ENCODE measurements at regions not wholly inside any gene's neighbourhood (a gene's known extent, or its start where the extent isn't known, plus 50 kb on each side); places are given as distances from the start of the nearest gene placed in this dataset.

- Histone ChIP-seq H3K4me1 (ENCODE audit: control insufficient read depth in 1 of 2, insufficient read depth in 2 of 2, low read depth in 1 of 2, low read length in 1 of 2) (no peaks in the 10 kb centered on the region), H3K79me2 (ENCODE audit: insufficient read depth) (no peaks in the 10 kb centered on the region), H3K9ac (no peak overlapping the region), H3K9me2 (no peaks in the 10 kb centered on the region), H4K20me1 (ENCODE audit: insufficient read depth) (no peaks in the 10 kb centered on the region), H3F3A (replicated peaks; ENCODE audit: insufficient read depth) (no peaks in the 10 kb centered on the region), H3K27ac (ENCODE audit: low read depth in 2 of 2, low read length in 1 of 2) (no peak overlapping the region), H3K27me3 (ENCODE audit: insufficient read depth) (no peaks in the 10 kb centered on the region), H3K4me3 (ENCODE audit: low read depth in 2 of 2, low read length in 1 of 2) (no peak overlapping the region), H2AFZ (ENCODE audit: low read depth) (no peak overlapping the region), H3K9me3 (peaks cover 5% of the 10 kb centered on the region; the same call in 1 of the 2 replicates), H3K4me2 (no peak overlapping the region), H3K36me3 (replicated peaks in 1 of 2; ENCODE audit: control insufficient read depth in 1 of 2, insufficient read depth in 2 of 2, low read length in 1 of 2) (no peaks in the 10 kb centered on the region)
- TF ChIP-seq RCOR1 (IDR thresholded peaks at IDR 0.05; ENCODE audit: low read length) (0 out of 2 replicates have a peak, but pooled peaks have one; percentile 16), YY1 (IDR thresholded peaks at IDR 0.05; ENCODE audit: low read depth) (no peak)
- ChIA-PET CTCF (interaction anchor here (1.1 kb wide), 1 partner anchor 77 kb away, joined by 3 read pairs; no protein-coding TSS in a partner anchor), POLR2A (no interaction called here)
- DNase-seq: no peak
- WGBS (ENCODE audit: low lambda C conversion rate): 14% methylated on average over 2 of the region's 2 CpGs
These were observed 306.1 kb upstream of the RTL1 start for GRCh38 chr14:101209594-101209993.

- no peak overlapping the region for H3K27ac ChIP-seq (ENCODE audit: low read depth in 2 of 2, low read length in 1 of 2)
- no peaks in the 10 kb centered on the region for H3K9me2 ChIP-seq
- no peaks in the 10 kb centered on the region for H3K9me3 ChIP-seq
- H3K4me2 ChIP-seq: no peak overlapping the region
- no peak for TF ChIP-seq EZH2phosphoT487 (IDR thresholded peaks at IDR 0.05; ENCODE audit: borderline replicate concordance, low read depth)
- TF ChIP-seq YY1 (IDR thresholded peaks at IDR 0.05; ENCODE audit: low read depth): no peak
- no peak for TF ChIP-seq FOXM1 (IDR thresholded peaks at IDR 0.05; ENCODE audit: low read depth)
- no peak for TF ChIP-seq ELF1 (IDR thresholded peaks at IDR 0.05)
- TF ChIP-seq USF2 (IDR thresholded peaks at IDR 0.05; ENCODE audit: borderline replicate concordance, low read depth, low read length): no peak
- TF ChIP-seq RFX5 (IDR thresholded peaks at IDR 0.05; ENCODE audit: low read length): no peak
- no peak for TF ChIP-seq IRF3 (IDR thresholded peaks at IDR 0.05; ENCODE audit: low read depth, low read length)
- no peak for TF ChIP-seq FOXJ3 (CRISPR knock-in tag; IDR thresholded peaks at IDR 0.05)
- TF ChIP-seq MAX (IDR thresholded peaks at IDR 0.05; ENCODE audit: low read depth): no peak
- no peak for TF ChIP-seq ZBTB33 (IDR thresholded peaks at IDR 0.05; ENCODE audit: borderline replicate concordance, low read depth)
- no peaks in the 10 kb centered on the region for H3K36me3 ChIP-seq (replicated peaks in 1 of 2; ENCODE audit: control insufficient read depth in 1 of 2, insufficient read depth in 2 of 2, low read length in 1 of 2)
- H3K4me3 ChIP-seq (ENCODE audit: low read depth in 2 of 2, low read length in 1 of 2): no peak overlapping the region
- no peak for DNase-seq
- H3K79me2 ChIP-seq (ENCODE audit: insufficient read depth): no peaks in the 10 kb centered on the region
- no peak overlapping the region for H3K9ac ChIP-seq
- ChIA-PET CTCF (interaction anchor here (1.0 to 1.7 kb wide), 2 partner anchors 9 to 199 kb away, joined by 3 to 7 read pairs; no protein-coding TSS in a partner anchor), POLR2A (interaction anchor here (1.4 kb wide), 1 partner anchor 9 kb away, joined by 4 read pairs; no protein-coding TSS in a partner anchor)
- no peaks in the 10 kb centered on the region for H3F3A ChIP-seq (replicated peaks; ENCODE audit: insufficient read depth)
- H3K4me1 ChIP-seq (ENCODE audit: control insufficient read depth in 1 of 2, insufficient read depth in 2 of 2, low read depth in 1 of 2, low read length in 1 of 2): no peaks in the 10 kb centered on the region
- 45% methylated on average over 5 of the region's 5 CpGs for WGBS (ENCODE audit: low lambda C conversion rate)
- H2AFZ ChIP-seq (ENCODE audit: low read depth): no peak overlapping the region
- no peaks in the 10 kb centered on the region for H3K27me3 ChIP-seq (ENCODE audit: insufficient read depth)
- no peaks in the 10 kb centered on the region for H4K20me1 ChIP-seq (ENCODE audit: insufficient read depth)
These were observed 311.7 kb upstream of the RTL1 start for GRCh38 chr14:101215266-101215665.

All from SK-N-SH (cell line).